ENCODE measurements at regions not wholly inside any gene's neighbourhood (a gene's known extent, or its start where the extent isn't known, plus 50 kb on each side); places are given as distances from the start of the nearest gene placed in this dataset.

DNA sequence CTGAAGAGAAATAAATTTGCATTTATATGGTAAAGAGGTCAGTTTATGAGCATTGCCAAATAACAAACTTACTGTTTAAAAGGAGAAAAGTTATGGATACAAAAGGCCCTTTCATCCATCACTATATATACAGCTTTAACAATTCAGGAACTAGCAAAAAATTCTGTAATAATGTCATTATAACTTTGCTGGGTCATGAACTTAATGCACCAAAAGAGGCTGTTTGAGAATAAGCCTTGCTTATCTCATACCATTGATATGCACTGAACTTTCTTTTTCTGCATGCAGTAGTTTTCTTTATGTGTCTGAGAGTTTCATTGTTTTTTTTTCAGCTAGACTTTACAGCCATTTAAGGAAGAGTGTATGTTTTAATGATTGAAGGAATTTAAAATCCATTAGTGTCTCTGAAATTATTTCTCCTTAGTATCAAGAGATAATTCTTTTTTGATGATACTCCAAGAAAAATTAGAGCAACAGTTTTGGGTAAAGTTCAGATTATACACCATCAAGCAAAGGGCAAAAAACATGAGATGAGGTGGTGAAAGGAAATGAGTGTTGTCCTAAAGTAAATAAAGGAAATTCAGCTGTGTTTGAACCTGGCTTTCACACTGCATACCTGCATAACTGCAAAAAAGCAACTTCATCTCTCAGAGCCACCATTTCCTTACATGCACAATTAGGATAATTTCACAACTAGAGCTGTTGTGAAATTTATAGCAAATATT is 188.2 kb upstream of the ANO3 start:
- intact Hi-C loops (cut with DNase I; ENCODE audit: low total_unique reads): no loop called here
- DNase-seq (ENCODE audit: low spot score in 2 of 2): no peak
- H3K4me3 ChIP-seq (ENCODE audit: low read depth, poor library complexity, severe bottlenecking): no peak overlapping the region
- TF ChIP-seq, protein P1, sequence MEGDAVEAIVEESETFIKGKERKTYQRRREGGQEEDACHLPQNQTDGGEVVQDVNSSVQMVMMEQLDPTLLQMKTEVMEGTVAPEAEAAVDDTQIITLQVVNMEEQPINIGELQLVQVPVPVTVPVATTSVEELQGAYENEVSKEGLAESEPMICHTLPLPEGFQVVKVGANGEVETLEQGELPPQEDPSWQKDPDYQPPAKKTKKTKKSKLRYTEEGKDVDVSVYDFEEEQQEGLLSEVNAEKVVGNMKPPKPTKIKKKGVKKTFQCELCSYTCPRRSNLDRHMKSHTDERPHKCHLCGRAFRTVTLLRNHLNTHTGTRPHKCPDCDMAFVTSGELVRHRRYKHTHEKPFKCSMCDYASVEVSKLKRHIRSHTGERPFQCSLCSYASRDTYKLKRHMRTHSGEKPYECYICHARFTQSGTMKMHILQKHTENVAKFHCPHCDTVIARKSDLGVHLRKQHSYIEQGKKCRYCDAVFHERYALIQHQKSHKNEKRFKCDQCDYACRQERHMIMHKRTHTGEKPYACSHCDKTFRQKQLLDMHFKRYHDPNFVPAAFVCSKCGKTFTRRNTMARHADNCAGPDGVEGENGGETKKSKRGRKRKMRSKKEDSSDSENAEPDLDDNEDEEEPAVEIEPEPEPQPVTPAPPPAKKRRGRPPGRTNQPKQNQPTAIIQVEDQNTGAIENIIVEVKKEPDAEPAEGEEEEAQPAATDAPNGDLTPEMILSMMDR (IDR thresholded peaks at IDR 0.05): no peak
- TF ChIP-seq POLR2A (IDR thresholded peaks at IDR 0.05): no peak

DNA sequence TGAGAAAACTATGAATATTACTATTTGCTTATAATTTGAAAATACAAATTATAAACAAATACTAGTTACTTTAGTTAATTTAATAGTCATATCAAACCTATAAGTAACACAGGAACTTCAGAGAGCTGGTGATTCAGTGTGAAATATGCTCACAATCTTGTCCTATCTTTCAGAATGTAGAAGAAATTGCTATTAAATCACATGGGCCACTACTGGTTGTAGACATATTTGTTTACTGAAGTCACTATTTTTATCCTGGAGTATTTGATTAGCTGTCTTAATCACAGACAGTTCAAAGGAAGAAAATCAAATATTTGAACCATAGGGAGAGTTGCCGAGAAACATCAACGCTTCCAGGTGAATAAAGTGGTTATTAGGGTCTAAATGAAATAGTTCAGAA is 187.6 kb upstream of the ANO3 start:
- H3K4me3 ChIP-seq (ENCODE audit: low read depth, poor library complexity, severe bottlenecking): no peak overlapping the region
- 64 to 92% methylated on average over 2 of the region's 2 CpGs for WGBS, 2 donors
- intact Hi-C loops (cut with DNase I; ENCODE audit: low total_unique reads): no loop called here
- DNase-seq (ENCODE audit: low spot score in 2 of 2): no peak
- no peak for TF ChIP-seq POLR2A (IDR thresholded peaks at IDR 0.05)
- TF ChIP-seq, protein P1 (IDR thresholded peaks at IDR 0.05): no peak

DNA sequence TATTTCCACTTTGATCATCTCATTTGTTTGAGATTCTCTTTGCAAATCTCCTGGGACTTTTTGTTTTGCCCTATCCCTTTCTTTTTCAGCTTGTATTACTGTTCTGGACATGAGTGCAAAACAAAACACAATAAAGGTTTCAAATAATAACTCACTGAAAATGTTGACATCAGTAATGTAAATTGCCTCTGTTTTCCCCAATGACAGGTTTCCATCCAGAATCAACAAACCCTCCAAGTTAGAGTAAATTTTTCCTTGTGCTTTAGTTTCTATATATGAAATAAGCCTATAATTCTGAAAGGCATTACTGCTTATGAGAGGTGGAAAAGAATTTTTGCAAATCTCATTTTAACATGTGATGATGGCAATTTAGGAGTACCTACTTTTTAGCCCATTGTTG is 187.0 kb upstream of the ANO3 start:
- intact Hi-C loops (cut with DNase I; ENCODE audit: low total_unique reads): no loop called here
- no peak overlapping the region for H3K4me3 ChIP-seq (ENCODE audit: low read depth, poor library complexity, severe bottlenecking)
- TF ChIP-seq, protein P1 (IDR thresholded peaks at IDR 0.05): no peak
- no peak for TF ChIP-seq POLR2A (IDR thresholded peaks at IDR 0.05)
- DNase-seq (ENCODE audit: low spot score in 2 of 2): no peak

DNA sequence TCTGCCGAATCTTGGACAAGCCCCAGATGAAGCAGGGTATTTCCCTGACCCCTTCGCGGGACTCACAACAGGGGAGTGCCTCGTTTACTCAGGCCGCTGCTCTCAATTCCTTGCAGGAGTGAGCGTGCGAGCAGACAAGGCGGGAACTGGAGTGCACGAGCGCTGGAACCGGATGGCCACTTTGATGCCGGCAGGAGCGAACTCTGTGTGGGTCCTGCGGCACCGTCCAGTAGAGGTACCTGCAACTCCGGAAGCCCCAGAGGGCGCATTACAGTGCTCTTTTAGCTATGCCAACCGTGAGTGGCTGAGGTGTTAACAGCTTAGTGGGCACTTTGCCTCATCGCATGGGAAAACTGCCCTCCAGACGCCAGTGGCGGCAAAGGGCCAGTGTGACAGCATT is 182.3 kb upstream of the ANO3 start:
- TF ChIP-seq POLR2A (IDR thresholded peaks at IDR 0.05): no peak
- TF ChIP-seq, protein P1 (IDR thresholded peaks at IDR 0.05): no peak
- no peak for DNase-seq (ENCODE audit: low spot score in 2 of 2)
- intact Hi-C loops (cut with DNase I; ENCODE audit: low total_unique reads): no loop called here
- H3K4me3 ChIP-seq (ENCODE audit: low read depth, poor library complexity, severe bottlenecking): no peak overlapping the region
- 94 to 95% methylated on average over 21 of the region's 21 CpGs for WGBS, 2 donors

DNA sequence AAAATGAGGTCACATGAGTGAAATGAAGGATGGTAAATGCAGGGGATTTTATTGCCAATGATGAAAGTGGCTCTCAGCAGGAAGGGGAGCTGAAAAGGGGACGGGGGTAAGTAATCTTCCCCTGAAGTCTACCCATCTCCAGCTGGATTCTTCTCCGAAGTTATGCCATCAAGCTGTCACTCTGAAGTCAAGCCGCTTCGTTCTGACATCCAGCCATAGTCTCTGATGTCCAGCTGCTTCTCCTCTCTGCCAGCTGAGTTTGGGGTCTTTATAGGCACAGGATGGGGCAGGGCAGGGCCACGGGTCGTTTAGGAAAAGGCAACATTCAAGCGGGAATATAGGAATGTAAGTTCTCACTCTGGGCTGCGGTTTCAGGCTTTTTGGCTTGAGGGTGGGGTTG is 181.9 kb upstream of the ANO3 start:
- no peak for DNase-seq (ENCODE audit: low spot score in 2 of 2)
- no peak overlapping the region for H3K4me3 ChIP-seq (ENCODE audit: low read depth, poor library complexity, severe bottlenecking)
- WGBS, 2 donors: 80 to 84% methylated on average over 8 of the region's 8 CpGs
- intact Hi-C loops (cut with DNase I; ENCODE audit: low total_unique reads): no loop called here
- no peak for TF ChIP-seq POLR2A (IDR thresholded peaks at IDR 0.05)
- TF ChIP-seq, protein P1 (IDR thresholded peaks at IDR 0.05): no peak

DNA sequence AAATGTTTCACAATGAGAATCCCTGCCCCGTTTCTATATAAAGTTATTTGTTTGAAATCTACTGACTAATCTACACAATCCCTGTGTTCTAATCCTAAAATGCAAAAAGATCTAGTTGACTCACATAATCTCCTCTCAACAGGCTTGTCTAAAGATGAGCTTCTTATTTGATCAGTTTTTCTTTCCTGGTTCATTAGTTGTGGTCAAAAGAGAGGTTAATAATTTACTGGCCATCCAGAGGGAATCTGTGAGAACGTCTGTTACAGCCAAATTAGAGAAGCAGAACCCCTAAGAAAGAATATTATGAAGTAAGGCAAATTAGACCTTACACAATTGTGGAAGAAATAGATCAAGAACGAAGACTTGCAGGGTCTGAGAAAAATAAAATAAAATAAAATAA is 173.7 kb upstream of the ANO3 start:
- intact Hi-C loops (cut with DNase I; ENCODE audit: low total_unique reads): no loop called here
- WGBS, 2 donors: 73% methylated on average over 3 of the region's 3 CpGs

More for the DNA sequence above, 173.7 kb upstream of the ANO3 start:
- TF ChIP-seq POLR2A (IDR thresholded peaks at IDR 0.05): no peak
- TF ChIP-seq, protein P1 (IDR thresholded peaks at IDR 0.05): no peak
- no peak overlapping the region for H3K4me3 ChIP-seq (ENCODE audit: low read depth, poor library complexity, severe bottlenecking)
- no peak for DNase-seq (ENCODE audit: low spot score in 2 of 2)
